HG03575 (cell line): ENCODE measurements at regions not wholly inside any gene's neighbourhood (a gene's known extent, or its start where the extent isn't known, plus 50 kb on each side); places are given as distances from the start of the nearest gene placed in this dataset.
"Not testable (repeated sequence)": the region's sequence is repeated elsewhere in the genome, so short reads cannot be mapped to it uniquely, and the experiment has no call there.

Experiments
- ATAC-seq: cut with Tn5 transposase; IDR thresholded peaks from one replicate; pipeline ENCODE4 v1.9.1; 2021; ENCODE audit not compliant: unreplicated experiment, insufficient number of reproducible peaks, low FRiP score; ENCODE audit errors: extremely low read depth

DNA sequence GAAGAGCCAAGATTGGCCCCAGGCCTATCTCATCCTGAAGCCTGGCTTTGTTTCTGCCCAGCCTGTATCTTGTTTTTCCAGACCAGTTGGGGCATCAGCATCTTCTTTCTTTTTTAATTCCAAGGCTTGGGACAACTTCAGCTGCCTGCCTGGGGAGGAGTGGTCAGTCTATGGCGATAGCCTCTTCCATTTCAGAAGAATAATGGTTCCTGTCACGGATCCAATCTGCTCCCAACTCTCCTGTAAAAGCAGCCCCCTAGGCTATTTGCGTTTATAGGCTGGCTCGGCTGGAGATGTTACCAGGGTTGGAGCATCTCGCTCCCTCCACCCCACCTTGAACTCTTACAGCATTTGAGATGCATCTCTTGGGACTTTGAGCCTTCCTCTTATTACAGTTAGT, 145.2 kb upstream of the CADM1 start:
- ATAC-seq: no peak

- no peak for ATAC-seq
Measured at GRCh38 chr11:115645631-115646317, 141.6 kb upstream of the CADM1 start.

DNA sequence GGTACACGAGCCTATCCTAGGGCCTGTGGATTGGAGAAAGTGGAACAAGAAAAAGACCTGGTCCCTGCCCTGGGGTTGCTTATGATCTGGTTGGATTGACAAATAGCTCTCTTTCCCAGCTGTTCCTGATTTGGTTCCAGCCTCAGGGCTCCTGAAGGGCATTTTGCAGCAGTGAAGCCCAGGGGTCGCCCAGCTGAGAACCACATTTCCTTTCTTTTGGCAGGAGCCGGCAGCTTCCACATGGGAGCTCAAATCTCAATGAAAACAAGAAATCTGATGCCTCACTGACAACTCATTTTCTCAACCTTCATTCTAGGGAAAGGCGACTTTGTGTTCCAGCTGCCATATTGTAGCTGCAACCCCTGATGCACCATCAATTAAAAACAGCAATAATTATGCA, 140.6 kb upstream of the CADM1 start:
- ATAC-seq: no peak

GRCh38 chr11:115643549-115644270, 139.5 kb upstream of the CADM1 start:
- ATAC-seq: no peak

DNA sequence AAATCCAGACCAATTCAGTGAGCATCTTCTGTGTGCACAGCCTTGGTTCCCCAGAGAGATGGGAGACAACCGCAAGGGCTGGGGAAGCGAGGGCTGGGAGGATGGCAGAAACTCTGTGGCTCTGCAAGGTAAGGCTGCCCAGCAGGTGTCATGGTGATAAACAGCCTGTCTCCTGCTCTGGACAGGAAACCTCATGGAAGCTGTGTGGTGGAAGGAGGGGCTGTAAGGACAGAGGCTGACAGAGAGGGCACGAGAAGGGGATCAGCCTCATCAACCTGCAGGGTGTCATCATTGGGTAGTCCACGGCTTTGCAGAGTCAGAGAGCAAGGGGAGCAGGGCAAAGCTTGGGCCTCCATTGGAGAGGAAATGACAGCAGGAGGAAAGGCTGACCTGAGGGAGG, 138.4 kb upstream of the CADM1 start:
- ATAC-seq: no peak

DNA sequence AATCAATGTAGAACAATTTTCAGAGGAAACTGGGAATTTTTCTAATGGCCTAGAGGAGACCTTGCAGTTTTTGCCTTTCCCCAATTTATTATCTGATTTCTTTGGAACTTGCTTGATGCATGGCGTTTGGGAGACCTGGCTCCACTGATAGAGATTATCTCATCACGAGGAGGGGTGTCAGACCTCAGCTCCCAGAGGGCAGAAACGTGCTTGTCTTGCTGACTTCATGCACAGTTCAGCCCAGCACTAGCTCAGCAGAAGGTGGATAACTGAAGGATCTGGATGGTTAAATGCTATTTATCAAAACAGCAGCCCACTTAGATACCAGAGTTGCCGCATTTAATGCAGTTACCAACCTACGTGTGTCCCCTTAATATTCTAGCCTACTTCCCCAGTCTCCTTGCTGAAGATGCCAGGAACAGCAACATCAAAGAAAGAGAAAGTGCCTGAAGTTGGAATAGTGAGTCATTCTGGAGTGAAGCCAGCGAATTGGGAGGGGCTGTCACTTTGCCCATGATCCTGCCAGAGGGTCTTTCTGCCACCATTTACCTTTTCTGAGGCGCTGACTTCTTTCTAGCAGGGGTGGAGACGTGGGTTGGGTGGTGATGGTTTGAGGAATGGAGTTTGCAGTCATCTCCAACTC, 133.5 kb upstream of the CADM1 start:
- ATAC-seq: no peak

DNA sequence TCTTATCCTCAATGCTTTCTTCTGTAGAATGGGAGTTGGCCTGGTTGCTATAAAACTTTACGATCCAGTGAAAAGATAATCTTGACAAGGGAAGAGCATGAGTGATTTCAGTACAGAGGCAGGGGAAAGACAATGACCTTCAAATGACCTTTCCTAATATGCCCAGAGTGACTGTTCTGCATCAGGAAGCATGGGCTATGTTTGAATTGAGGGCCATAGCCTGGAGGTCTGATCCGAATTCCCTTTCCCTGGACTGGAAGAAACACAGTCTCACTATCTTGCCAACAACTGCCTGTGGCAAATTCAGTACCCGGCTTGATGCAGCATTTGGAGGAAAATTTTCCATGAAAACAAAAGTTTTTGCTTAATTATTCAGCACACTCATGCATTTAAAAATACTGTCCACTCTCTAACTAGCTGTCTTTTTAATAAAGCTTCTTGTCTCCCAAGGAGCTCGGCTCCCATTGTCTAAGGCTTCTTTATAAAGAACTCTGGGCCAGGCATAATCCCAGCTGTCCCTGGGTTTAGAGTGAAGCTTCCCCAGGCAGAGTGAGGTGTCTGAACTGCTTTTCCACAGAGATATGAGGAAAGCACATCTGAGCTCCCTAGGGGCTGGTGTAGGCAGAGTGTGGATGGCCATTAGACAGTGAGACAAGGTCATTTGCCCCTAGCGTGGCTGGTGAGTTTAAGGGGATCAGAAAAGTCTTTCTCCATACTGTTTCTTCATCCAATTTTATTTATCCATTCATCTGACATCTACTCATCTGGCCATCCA, 132.7 kb upstream of the CADM1 start:
- no peak for ATAC-seq

DNA sequence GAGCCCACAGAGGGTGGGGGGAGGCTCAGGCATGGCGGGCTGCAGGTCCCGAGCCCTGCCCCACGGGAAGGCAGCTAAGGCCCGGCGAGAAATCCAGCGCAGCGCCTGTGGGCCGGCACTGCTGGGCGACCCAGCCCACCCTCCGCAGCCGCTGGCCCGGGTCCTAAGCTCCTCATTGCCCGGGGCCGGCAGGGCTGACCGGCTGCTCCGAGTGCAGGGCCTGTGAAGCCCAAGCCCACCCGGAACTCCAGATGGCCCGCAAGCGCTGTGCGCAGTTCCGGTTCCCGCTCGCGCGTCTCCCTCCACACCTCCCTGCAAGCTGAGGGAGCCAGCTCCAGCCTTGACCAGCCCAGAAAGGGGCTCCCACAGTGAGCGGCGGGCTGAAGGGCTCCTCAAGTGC, 129.8 kb upstream of the CADM1 start:
- ATAC-seq: not testable (repeated sequence)

DNA sequence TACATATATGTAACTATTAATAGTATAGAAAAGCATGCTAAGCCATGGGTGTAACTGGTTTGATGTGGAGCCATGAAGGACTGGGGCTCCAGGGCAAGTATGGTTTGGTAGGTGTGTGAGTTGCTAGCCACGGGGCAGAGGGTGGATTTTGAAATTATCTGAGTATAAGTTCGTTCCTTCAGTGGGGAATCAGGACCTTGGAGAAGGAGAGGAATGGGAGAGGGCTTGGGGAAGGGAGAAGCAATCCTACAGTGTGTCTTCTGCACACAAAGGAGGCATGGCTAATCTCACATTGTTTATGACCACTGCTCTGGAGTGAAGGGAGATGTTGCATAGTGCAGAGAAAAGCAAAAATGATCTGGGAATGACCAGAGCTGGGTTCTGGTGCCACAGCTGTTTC, 127.8 kb upstream of the CADM1 start:
- no peak for ATAC-seq

DNA sequence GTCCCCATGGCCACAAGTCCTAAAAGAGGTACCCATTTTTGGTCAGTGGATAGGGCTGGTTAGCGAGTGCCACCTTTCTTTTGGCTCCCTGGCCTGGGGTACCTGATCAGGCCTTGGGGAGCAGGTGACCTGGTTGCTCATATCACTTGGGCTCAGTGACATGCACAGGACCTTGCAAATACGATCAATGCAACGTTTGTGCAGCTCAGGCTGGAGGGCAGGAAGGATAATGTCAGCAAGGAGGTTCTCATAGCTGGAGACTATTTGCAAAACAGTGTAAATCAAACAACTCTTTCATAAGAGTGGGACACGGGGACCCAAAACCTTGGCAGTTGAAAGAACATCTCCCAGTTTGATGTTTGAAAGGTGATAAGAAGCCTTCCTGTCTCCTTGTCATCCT, 127.4 kb upstream of the CADM1 start:
- ATAC-seq: no peak

- no peak for ATAC-seq
Measured at GRCh38 chr11:115630214-115630613, 126.0 kb upstream of the CADM1 start.

DNA sequence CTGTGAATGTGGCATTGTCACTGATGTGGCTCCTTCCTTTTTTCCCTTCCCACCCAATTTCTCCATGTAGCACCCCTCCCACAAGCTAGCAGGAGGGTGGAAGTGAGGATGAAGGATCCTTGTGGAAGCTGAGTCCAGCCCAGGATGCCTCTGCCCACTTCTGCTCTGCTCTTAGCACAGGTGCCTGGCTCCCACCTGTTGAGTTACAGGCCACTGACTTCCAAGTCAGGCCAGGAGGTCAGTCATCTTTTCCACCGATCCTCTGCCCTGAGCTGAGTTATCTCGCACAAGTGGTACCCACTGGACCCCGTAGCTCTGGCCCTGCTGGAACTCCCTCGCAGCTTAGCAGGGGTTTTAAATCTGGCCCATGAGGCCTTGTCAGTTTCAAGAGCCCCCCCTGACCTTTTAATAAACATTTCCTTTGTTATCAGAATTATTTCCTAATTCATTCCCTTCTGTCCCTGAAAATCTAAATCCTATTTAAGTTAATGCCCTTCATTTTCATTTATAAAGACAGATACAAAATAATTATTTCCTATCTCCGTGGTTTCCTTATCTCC, 125.3 kb upstream of the CADM1 start:
- no peak for ATAC-seq

GRCh38 chr11:115627666-115628460, 123.6 kb upstream of the CADM1 start:
- no peak for ATAC-seq

DNA sequence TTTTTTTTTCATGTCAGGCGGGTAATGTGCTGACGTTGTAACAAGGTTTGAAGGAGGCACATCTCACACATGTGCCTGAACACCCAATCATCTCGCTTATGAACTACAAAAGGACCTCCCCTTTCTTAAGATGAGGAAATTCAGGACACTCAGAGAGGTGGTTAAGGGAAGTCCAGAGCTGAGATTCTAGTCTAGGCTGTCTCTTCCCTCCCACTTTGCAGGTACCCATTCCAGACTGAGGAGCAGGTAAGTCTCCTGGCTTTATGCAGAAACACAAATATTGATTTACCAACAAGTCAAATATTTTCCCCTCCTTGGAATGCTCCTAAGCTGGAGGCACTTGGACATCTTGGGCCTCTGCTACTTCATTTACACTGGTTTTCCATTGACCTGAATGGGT, 122.9 kb upstream of the CADM1 start:
- ATAC-seq: no peak

GRCh38 chr11:115626414-115626813, 122.2 kb upstream of the CADM1 start:
- ATAC-seq: no peak

DNA sequence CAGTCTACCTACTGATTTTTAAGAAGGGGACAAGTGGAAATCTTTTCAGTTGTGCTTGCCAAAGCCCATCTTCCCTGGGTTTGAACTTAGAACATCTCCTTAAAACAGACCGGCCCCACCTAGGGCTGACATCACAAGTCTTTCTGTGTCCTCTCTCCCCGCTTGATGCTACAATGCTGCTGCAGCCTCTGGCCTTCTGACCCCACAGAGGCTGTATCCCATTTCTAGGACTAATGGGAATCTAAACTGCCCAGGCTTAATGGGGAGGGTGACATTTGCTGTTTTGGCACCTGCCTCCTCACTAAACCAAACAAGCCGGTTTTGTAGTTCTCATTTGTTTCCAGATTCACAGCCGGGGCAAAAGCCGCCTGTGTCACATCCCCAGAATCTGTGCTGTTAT, 121.3 kb upstream of the CADM1 start:
- no peak for ATAC-seq

DNA sequence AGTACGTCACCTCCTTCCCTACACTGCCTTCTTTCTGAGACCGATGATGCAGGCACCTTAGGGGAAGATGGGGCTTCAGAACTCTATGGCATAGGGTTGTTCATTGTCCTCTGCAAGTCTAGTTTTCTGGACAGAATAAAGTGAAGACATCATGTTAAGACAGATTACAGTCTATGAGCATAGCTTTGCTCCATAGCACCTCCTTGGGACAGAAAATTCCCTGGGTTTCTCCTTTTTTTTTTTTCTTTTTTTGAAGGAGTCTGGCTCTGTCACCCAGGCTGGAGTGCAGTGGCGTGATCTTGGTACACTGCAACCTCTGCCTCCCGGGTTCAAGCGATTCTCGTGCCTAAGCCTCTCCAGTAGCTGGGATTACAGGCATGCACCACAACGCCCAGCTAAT, 119.8 kb upstream of the CADM1 start:
- ATAC-seq: no peak

- ATAC-seq: no peak
Measured at GRCh38 chr11:115623021-115623451, 118.8 kb upstream of the CADM1 start.

GRCh38 chr11:115618428-115618827, 114.2 kb upstream of the CADM1 start:
- no peak for ATAC-seq
